Adrenal gland (tissue), 9 donors: ENCODE measurements at regions not wholly inside any gene's neighbourhood (a gene's known extent, or its start where the extent isn't known, plus 50 kb on each side); places are given as distances from the start of the nearest gene placed in this dataset.

Experiments
- DNase-seq, 7 donors: peaks; one replicate each; pipeline ENCODE4 v3.0.0-alpha.2; 2019 to 2020
- H3K27ac ChIP-seq, 5 donors: fragments of 200-600 bp; sonication (generic) in 4 of 5; 1 replicate in 3 of 5; 2 replicates in 2 of 5; pipeline versions ENCODE4 v1.5.1 to v1.8.0; 2016 to 2020; ENCODE audit warnings: mild to moderate bottlenecking in 1 of 5
- H3K27me3 ChIP-seq: fragments of 200-600 bp; 2 replicates; pipeline ENCODE4 v1.8.0; 2021
- H3K36me3 ChIP-seq, 2 donors: fragments of 200-600 bp; replicated peaks in 1 of 2; 1 replicate in 1 of 2; 2 replicates in 1 of 2; pipeline versions ENCODE4 v1.5.1 to v1.8.0; 2018 to 2022
- H3K4me1 ChIP-seq, 2 donors: fragments of 200-600 bp; replicated peaks in 1 of 2; 1 replicate in 1 of 2; 2 replicates in 1 of 2; pipeline versions ENCODE4 v1.5.1 to v1.8.0; 2018 to 2021
- H3K4me3 ChIP-seq, 4 donors: fragments of 200-600 bp; sonication (generic) in 3 of 4; one replicate each; pipeline ENCODE4 v1.5.1; 2016 to 2018
- H3K9me3 ChIP-seq, 3 donors: fragments of 200-600 bp; sonication (generic) in 1 of 3; replicated peaks in 1 of 3; 1 replicate in 2 of 3; 2 replicates in 1 of 3; pipeline versions ENCODE4 v1.5.1 to v1.8.0; 2016 to 2021
- POLR2A ChIP-seq, 2 donors: fragments of 450-650 bp; IDR thresholded peaks; one replicate each; pipeline ENCODE4 v1.6.1; 2017; ENCODE audit warnings: antibody characterized with exemption in 2 of 2, mild to moderate bottlenecking in 2 of 2, moderate library complexity in 1 of 2
- WGBS, 4 donors: extraction: QIAGEN DNeasy Blood & Tissue Kit in 2 of 4; methylation state at CpG; one replicate each; pipeline versions ENCODE4 v1.1.5 to v1.1.7; 2013 to 2017; 5-methylcytosine and 5-hydroxymethylcytosine counted together
- intact Hi-C, 2 donors: fragments of 100-400 bp; cut with DNase I; formaldehyde crosslinking; loops; one replicate each; pipeline versions ENCODE4 v1.14.1 to v1.15.0; 2022 to 2023
- TF ChIP-seq, protein P1 (sequence below), 6 experiments: fragments of 450-650 bp in 4 of 6; fragments of 200-600 bp in 2 of 6; sonication (generic) in 1 of 6; IDR thresholded peaks; 1 replicate in 5 of 6; 2 replicates in 1 of 6; pipeline versions ENCODE4 v1.5.1 to v1.8.0; 2016 to 2021; ENCODE audit warnings: antibody characterized with exemption in 6 of 6, mild to moderate bottlenecking in 2 of 6, moderate library complexity in 1 of 6
- donor health status: healthy with polysubstance abuse.
- donor health status: Bipolar disorder and iron deficiency.
- donor health status: DM: yes; HTN: yes; CAD: no.
- donor health status: DM: no; HTN: no; CAD: no.
- donor health status: DM: no; HTN: no; CAD: no.

DNA sequence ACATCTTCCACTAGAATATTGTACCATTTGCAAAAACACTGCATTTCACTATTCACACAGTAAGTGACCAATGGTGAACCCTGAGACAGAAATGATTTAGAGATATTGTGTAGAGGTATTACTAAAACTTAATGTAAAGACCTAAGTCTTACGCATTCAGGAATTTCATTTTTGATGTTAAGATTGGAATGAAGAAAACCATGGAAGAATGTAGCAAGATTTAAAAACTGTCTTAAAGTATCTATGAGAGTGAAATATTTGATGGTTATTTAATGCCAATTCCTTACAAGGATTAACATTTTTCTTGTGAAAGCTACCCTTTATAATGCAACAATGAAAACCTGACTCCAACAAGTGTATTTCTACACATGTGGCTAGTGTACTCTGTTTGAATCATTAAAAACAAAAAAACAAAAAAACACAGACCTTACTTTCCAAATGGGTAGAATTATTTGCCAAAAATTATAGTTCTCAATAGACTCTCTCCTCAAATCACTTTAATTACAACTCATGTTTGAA, 172.0 kb downstream of the NNT start:
- no peak for DNase-seq
- WGBS, 4 donors = 91 to 100% (median 96%) methylated on average over 1 of the region's 1 CpG
- Histone ChIP-seq H3K27me3 (no peaks in the 10 kb centered on the region), H3K9me3 (no peaks in the 10 kb centered on the region), H3K4me3 (no peak overlapping the region), H3K4me1 (no peaks in the 10 kb centered on the region), H3K27ac (no peak overlapping the region), H3K36me3 (no peaks in the 10 kb centered on the region)
- intact Hi-C loops = no loop called here
- TF ChIP-seq POLR2A (IDR thresholded peaks at IDR 0.05) = no peak
- TF ChIP-seq, protein P1, sequence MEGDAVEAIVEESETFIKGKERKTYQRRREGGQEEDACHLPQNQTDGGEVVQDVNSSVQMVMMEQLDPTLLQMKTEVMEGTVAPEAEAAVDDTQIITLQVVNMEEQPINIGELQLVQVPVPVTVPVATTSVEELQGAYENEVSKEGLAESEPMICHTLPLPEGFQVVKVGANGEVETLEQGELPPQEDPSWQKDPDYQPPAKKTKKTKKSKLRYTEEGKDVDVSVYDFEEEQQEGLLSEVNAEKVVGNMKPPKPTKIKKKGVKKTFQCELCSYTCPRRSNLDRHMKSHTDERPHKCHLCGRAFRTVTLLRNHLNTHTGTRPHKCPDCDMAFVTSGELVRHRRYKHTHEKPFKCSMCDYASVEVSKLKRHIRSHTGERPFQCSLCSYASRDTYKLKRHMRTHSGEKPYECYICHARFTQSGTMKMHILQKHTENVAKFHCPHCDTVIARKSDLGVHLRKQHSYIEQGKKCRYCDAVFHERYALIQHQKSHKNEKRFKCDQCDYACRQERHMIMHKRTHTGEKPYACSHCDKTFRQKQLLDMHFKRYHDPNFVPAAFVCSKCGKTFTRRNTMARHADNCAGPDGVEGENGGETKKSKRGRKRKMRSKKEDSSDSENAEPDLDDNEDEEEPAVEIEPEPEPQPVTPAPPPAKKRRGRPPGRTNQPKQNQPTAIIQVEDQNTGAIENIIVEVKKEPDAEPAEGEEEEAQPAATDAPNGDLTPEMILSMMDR (IDR thresholded peaks at IDR 0.05) = no peak

DNA sequence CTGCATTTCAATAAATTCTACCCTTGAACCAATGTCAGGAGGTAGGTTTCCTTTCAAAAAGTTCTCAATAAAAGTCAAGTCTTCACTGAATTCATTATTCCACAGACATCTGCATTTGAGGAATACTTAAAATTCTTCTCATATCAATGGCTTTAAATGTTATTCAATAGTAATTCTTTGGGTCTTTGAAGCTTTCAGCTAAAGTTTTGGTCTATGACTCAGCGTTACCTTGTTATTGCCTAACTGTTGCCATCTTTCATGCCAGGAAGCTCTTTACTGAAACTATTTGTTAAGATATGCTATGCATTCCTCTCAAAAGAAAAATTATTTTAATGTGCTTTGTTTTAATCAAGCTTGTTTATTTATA, 170.5 kb downstream of the NNT start:
- H3K4me3 ChIP-seq = no peak overlapping the region
- DNase-seq = no peak
- no peaks in the 10 kb centered on the region for H3K27me3 ChIP-seq
- TF ChIP-seq, protein P1 (IDR thresholded peaks at IDR 0.05) = no peak
- TF ChIP-seq POLR2A (IDR thresholded peaks at IDR 0.05) = no peak
- intact Hi-C loops = no loop called here
- 75 to 83% (median 75%) methylated on average over 1 of the region's 1 CpG for WGBS, 4 donors
- no peaks in the 10 kb centered on the region for H3K9me3 ChIP-seq
- no peak overlapping the region for H3K27ac ChIP-seq
- no peaks in the 10 kb centered on the region for H3K4me1 ChIP-seq
- H3K36me3 ChIP-seq = no peaks in the 10 kb centered on the region

DNA sequence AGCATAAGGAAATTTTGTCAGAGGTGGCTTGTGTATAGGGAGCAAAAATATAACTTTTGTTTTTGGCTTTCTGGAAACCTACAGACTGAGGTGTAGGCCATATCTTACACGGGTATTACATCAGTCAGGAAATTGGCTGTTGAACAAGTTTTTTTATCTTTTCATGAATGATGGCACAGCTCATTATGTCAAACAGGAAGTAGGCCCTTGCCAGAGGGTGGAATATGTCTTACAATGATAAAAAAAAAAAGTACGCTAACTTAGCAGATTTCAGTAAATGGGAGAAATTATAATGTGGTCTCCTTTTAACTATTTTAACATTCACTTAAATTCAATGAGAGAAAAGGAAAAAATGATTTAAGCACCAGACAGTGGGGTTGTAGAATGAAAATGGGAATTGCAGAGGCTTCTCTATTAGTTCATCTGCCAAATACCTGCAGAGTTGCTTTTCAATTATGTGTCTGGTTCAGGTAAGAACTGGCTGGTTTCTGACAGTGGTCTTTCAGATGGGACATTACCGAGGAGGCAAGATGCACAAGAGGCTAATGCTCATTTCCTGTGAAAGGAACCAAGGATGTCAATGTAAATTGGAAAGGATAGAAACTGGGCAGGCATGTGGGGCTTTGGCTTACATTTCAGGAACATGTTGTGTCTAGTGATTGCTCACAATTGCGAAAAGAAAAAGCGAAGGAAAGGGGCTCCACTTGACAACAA, 169.9 kb downstream of the NNT start:
- peak overlapping the region in 1 of 5 donors; percentile 16 for H3K27ac ChIP-seq
- no peaks in the 10 kb centered on the region for H3K27me3 ChIP-seq
- intact Hi-C loops = no loop called here
- H3K4me3 ChIP-seq = no peak overlapping the region
- no peak for DNase-seq
- 56 to 62% (median 60%) methylated on average over 5 of the region's 5 CpGs for WGBS, 4 donors
- no peaks in the 10 kb centered on the region for H3K9me3 ChIP-seq
- no peaks in the 10 kb centered on the region for H3K36me3 ChIP-seq
- TF ChIP-seq, protein P1 (IDR thresholded peaks at IDR 0.05) = no peak
- TF ChIP-seq POLR2A (IDR thresholded peaks at IDR 0.05) = no peak
- no peaks in the 10 kb centered on the region for H3K4me1 ChIP-seq

DNA sequence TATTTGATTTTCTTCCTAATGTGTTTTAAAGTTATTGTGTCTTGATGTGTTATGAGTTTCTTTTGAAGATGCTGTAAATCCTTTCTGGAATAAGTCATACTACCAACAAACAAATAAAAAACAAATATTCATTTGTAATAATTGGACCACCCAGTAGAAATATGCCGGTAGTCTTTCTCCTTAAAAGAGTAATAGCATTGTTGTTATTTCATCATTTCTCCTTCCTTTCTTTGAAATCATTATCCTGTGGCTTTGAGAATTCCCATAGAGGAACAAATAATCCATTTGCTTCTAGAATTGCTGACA, 169.4 kb downstream of the NNT start:
- no peaks in the 10 kb centered on the region for H3K4me1 ChIP-seq
- WGBS, 4 donors = 38 to 67% (median 50%) methylated on average over 1 of the region's 1 CpG
- H3K9me3 ChIP-seq = no peaks in the 10 kb centered on the region
- no peak for TF ChIP-seq POLR2A (IDR thresholded peaks at IDR 0.05)
- TF ChIP-seq, protein P1 (IDR thresholded peaks at IDR 0.05) = no peak
- no peak overlapping the region for H3K4me3 ChIP-seq
- H3K36me3 ChIP-seq = no peaks in the 10 kb centered on the region
- DNase-seq = no peak
- intact Hi-C loops = no loop called here
- no peaks in the 10 kb centered on the region for H3K27me3 ChIP-seq
- H3K27ac ChIP-seq = peak overlapping the region in 1 of 5 donors; percentile 16
